ENCODE measurements at regions not wholly inside any gene's neighbourhood (a gene's known extent, or its start where the extent isn't known, plus 50 kb on each side); places are given as distances from the start of the nearest gene placed in this dataset.
"Not testable (repeated sequence)": the region's sequence is repeated elsewhere in the genome, so short reads cannot be mapped to it uniquely, and the experiment has no call there.

DNA sequence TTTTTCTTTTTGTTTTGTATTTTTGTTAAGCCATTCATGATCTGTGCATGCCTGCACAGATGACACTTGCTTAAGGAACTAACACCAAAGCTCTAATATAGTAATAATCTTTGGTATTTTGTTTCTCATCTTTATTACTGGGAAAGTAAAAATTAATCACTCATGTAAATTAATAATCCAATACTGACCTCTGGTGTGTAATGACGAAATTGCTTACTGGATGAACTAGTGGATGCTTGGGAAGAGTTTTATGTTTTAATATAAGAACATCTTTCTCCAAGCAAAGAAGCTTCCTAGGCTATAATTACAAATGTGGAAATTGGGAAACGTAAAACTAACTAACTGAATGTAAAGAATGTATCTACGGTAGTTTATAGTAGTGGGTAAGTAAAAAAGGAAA, 147.9 kb downstream of the POTEC start:
- H3K36me3 Mint-ChIP-seq (ENCODE audit: low read depth); H3K4me3 Mint-ChIP-seq (ENCODE audit: unreplicated experiment); DNase-seq (ENCODE audit: low spot score); H3K4me1 Mint-ChIP-seq (ENCODE audit: low read depth); H3K27ac Mint-ChIP-seq (ENCODE audit: unreplicated experiment); H3K27me3 Mint-ChIP-seq (ENCODE audit: low read depth): not testable (repeated sequence)
- TF ChIP-seq, protein P1, sequence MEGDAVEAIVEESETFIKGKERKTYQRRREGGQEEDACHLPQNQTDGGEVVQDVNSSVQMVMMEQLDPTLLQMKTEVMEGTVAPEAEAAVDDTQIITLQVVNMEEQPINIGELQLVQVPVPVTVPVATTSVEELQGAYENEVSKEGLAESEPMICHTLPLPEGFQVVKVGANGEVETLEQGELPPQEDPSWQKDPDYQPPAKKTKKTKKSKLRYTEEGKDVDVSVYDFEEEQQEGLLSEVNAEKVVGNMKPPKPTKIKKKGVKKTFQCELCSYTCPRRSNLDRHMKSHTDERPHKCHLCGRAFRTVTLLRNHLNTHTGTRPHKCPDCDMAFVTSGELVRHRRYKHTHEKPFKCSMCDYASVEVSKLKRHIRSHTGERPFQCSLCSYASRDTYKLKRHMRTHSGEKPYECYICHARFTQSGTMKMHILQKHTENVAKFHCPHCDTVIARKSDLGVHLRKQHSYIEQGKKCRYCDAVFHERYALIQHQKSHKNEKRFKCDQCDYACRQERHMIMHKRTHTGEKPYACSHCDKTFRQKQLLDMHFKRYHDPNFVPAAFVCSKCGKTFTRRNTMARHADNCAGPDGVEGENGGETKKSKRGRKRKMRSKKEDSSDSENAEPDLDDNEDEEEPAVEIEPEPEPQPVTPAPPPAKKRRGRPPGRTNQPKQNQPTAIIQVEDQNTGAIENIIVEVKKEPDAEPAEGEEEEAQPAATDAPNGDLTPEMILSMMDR (IDR thresholded peaks at IDR 0.05): peak; percentile 42
- peaks cover 15% of the 10 kb centered on the region for H3K9me3 Mint-ChIP-seq (ENCODE audit: low read depth)

DNA sequence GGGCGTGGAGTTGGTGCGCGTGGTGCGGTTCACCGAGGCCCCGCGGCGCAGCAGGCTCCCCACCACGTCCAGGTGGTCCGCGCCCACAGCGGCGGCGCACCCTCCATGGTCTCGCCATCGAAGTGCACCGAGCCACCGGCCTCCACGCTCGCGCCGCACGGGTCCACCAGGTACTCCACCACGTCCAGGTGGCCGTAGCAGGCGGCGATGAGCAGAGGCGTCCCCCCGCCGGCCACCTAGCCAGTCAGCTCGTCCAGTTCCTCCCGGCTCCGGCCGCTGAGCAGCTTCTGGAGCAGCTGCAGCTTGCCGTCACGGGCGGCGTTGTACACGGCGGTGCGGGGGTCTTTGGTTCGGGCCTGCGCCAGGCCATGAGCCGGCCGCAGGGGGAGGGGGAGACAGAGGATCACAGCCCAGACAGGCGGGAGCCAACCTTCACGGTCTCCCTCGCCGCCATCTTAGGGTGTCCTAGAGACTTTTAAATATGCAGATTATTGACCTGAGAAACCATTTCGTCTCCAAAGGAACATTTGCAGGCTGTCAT, 149.8 kb downstream of the POTEC start:
- not testable (repeated sequence) for H3K36me3 Mint-ChIP-seq (ENCODE audit: low read depth); H3K27me3 Mint-ChIP-seq (ENCODE audit: low read depth); H3K27ac Mint-ChIP-seq (ENCODE audit: unreplicated experiment); H3K4me1 Mint-ChIP-seq (ENCODE audit: low read depth); H3K4me3 Mint-ChIP-seq (ENCODE audit: unreplicated experiment); DNase-seq (ENCODE audit: low spot score)
- H3K9me3 Mint-ChIP-seq (ENCODE audit: low read depth): peaks cover 15% of the 10 kb centered on the region

DNA sequence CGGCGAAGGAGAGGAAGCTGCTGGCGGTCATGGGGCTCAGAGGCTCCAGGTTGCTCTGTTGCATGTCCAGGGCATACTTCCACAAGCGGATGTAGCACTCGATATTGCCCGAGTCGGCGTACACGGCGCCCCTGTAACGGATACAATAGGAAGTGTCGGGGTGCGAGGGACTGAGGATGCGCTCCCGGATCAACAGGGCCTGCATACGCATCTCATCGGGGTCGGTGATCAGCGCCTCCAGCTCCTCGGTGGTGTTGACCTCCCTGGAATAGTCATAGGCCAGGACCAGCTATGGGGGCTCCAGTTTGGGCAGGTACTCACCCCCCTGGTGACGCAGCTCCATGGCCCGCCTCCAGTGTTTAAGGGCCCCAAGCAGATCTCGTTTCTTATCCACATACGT, 150.8 kb downstream of the POTEC start:
- not testable (repeated sequence) for H3K9me3 Mint-ChIP-seq (ENCODE audit: low read depth); H3K36me3 Mint-ChIP-seq (ENCODE audit: low read depth); DNase-seq (ENCODE audit: low spot score); H3K27me3 Mint-ChIP-seq (ENCODE audit: low read depth); H3K27ac Mint-ChIP-seq (ENCODE audit: unreplicated experiment); H3K4me3 Mint-ChIP-seq (ENCODE audit: unreplicated experiment); H3K4me1 Mint-ChIP-seq (ENCODE audit: low read depth)

DNA sequence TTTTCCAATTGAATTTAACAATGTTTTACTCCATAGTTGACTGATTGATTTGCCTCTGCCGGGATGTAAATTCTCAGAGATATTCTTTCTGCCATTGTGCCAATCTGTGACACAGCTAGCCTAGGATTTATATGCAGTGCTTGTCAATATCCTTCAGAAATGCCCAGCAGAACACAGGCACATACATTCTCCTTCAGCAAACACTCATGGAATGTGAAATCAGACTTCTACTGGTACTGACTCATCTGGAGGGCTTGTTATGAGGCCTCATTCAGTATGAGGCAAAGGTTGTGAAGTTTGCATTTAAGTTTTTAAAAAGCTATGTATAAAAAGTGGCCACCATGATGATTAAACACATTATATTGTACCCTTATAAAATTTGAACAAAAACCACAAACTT, 158.4 kb downstream of the POTEC start:
- not testable (repeated sequence) for H3K27me3 Mint-ChIP-seq (ENCODE audit: low read depth); H3K27ac Mint-ChIP-seq (ENCODE audit: unreplicated experiment); H3K4me1 Mint-ChIP-seq (ENCODE audit: low read depth); H3K4me3 Mint-ChIP-seq (ENCODE audit: unreplicated experiment); H3K36me3 Mint-ChIP-seq (ENCODE audit: low read depth); H3K9me3 Mint-ChIP-seq (ENCODE audit: low read depth); DNase-seq (ENCODE audit: low spot score)

DNA sequence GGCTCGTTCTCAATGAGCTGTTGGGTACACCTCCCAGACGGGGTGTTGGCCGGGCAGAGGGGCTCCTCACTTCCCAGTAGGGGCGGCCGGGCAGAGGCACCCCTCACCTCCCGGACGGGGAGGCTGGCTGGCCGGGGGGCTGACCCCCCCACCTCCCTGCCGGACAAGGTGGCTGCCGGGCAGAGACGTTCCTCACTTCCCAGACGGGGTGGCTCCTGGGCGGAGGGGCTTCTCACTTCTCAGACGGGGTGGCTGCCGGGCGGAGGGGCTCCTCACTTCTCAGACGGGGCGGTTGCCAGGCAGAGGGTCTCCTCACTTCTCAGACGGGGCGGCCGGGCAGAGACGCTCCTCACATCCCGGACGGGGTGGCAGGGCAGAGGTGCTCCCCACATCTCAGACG, 160.7 kb downstream of the POTEC start:
- peaks cover 10% of the 10 kb centered on the region for H3K9me3 Mint-ChIP-seq (ENCODE audit: low read depth)
- H3K27me3 Mint-ChIP-seq (ENCODE audit: low read depth); H3K4me3 Mint-ChIP-seq (ENCODE audit: unreplicated experiment): not testable (repeated sequence)

DNA sequence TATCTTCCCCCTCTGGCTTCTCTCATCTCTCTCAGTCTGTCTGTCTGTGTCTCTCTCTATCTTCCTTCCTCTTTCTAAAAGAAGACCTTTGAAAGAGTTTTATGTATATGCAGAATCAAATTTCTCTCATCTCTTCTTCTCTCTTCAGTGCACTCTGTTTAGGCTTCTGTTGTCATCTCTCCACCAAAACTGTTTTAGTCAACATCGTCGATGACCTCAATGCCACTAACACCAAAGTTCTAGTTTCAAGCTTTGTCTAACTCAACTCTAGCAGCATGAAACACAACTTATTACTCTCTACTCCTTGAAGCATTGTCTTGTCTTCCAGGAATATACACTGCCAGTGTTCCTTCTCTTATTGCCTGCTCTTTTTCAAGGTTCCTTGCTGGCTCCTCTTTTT, 163.9 kb downstream of the POTEC start:
- H3K27ac Mint-ChIP-seq (ENCODE audit: unreplicated experiment); H3K27me3 Mint-ChIP-seq (ENCODE audit: low read depth); DNase-seq (ENCODE audit: low spot score); H3K4me1 Mint-ChIP-seq (ENCODE audit: low read depth); H3K36me3 Mint-ChIP-seq (ENCODE audit: low read depth); H3K4me3 Mint-ChIP-seq (ENCODE audit: unreplicated experiment): not testable (repeated sequence)
- H3K9me3 Mint-ChIP-seq (ENCODE audit: low read depth): peaks cover 17% of the 10 kb centered on the region

More for the DNA sequence above, 160.7 kb downstream of the POTEC start:
- H3K36me3 Mint-ChIP-seq (ENCODE audit: low read depth); DNase-seq (ENCODE audit: low spot score); H3K4me1 Mint-ChIP-seq (ENCODE audit: low read depth); H3K27ac Mint-ChIP-seq (ENCODE audit: unreplicated experiment): not testable (repeated sequence)

DNA sequence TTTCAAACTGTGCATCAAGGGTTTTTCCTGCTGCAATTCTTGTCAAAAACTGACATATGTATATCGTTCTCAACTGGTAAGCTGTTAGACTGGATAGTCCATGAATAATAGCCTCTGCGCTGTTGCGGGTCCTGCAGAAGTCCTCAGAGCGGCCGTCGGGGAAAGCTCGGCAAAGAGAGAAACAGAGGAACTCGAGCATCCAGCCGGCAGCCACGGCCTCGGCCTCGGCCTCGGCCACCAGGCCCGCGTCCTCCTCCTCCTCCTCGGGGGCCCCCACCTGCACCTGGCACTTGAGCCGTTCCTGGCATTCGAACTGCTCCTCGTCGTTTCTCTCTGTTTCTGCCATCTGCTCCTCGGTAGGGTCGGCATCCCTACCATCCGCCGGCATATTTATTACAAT, 165.0 kb downstream of the POTEC start:
- not testable (repeated sequence) for H3K27me3 Mint-ChIP-seq (ENCODE audit: low read depth); H3K27ac Mint-ChIP-seq (ENCODE audit: unreplicated experiment); DNase-seq (ENCODE audit: low spot score); H3K4me1 Mint-ChIP-seq (ENCODE audit: low read depth); H3K36me3 Mint-ChIP-seq (ENCODE audit: low read depth); H3K4me3 Mint-ChIP-seq (ENCODE audit: unreplicated experiment)
- peaks cover 17% of the 10 kb centered on the region for H3K9me3 Mint-ChIP-seq (ENCODE audit: low read depth)

DNA sequence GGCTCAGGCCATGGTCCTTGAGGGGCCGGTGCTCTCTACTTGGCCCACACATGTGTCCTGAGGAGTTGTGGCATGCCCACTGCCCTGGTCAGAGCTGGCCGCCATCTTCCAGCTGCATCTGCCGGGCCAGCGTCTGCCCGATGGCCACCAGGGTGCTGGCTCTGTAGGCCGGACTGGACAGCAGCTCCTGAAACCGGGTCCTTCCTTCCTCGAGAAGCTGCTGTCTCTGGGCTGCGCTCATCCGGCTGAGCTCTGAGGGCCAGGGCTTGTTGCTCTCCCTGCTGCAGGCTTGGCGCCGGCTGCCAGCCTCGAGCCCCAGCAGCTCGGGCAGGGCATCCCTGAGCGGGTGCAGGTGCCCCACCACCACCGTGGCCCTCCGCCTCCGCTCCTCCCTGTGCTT, 182.1 kb downstream of the POTEC start:
- not testable (repeated sequence) for H3K27ac Mint-ChIP-seq (ENCODE audit: unreplicated experiment); H3K4me1 Mint-ChIP-seq (ENCODE audit: low read depth); H3K27me3 Mint-ChIP-seq (ENCODE audit: low read depth); H3K4me3 Mint-ChIP-seq (ENCODE audit: unreplicated experiment); H3K36me3 Mint-ChIP-seq (ENCODE audit: low read depth); H3K9me3 Mint-ChIP-seq (ENCODE audit: low read depth); DNase-seq (ENCODE audit: low spot score)

DNA sequence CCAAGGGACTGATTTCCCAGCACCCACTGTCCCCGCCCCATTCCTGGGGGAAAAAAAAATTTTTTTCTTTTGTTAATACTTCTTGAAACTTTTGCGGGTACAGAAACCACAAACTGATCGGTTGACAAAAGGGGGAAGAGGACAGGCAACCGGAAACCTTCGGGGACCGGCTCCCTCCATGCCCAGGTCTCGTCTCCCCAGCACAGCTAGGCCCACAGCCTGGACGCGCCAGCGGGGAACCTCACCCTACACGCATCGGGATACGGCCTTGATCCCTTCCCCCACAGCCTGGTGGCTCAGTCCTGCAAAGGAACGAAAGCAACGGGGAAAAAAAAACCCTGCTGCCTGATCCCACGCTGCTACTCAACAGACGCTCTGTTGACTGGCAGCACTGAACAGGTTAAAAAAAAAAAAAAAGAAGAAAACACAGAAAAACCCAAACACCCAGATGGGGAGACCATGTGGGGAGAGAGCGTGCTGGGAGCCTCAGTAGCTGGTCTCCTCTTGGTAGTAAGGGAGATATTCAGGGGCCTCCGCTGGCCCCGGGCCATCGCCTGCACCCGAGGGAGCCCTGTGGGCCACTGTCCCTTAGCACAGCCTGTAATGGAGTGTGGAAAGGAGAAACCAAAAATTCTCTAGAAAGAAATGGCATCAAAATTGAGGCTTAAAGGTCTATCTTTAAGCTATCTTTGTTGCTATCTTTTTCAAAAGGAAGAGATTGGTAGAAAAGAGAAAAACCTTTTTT, 185.7 kb downstream of the POTEC start:
- H3K9me3 Mint-ChIP-seq (ENCODE audit: low read depth): peaks cover 25% of the 10 kb centered on the region
- not testable (repeated sequence) for H3K4me1 Mint-ChIP-seq (ENCODE audit: low read depth); H3K27ac Mint-ChIP-seq (ENCODE audit: unreplicated experiment); H3K4me3 Mint-ChIP-seq (ENCODE audit: unreplicated experiment); H3K27me3 Mint-ChIP-seq (ENCODE audit: low read depth); H3K36me3 Mint-ChIP-seq (ENCODE audit: low read depth); DNase-seq (ENCODE audit: low spot score)

DNA sequence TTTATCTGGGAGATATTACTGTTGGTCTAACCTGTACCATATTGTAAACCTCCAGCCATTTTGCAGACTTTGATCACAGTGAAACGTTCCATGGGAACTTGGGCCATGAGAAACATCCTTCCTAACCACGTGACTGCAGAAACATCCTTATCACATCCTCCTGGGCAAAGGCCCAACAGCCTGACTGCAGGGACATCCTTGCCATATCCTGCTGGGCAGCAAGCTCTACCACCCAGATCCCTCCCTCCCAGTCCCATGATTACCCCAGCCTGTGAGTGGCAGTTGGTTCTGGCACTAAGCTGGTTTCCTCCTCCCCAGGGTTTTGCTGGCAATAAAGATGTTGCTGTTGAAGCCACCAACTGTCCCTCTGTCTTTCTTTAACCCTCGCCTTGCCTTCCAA, 201.2 kb downstream of the POTEC start:
- not testable (repeated sequence) for H3K4me3 Mint-ChIP-seq (ENCODE audit: unreplicated experiment); H3K4me1 Mint-ChIP-seq (ENCODE audit: low read depth); H3K27ac Mint-ChIP-seq (ENCODE audit: unreplicated experiment); H3K27me3 Mint-ChIP-seq (ENCODE audit: low read depth); DNase-seq (ENCODE audit: low spot score); H3K36me3 Mint-ChIP-seq (ENCODE audit: low read depth)
- peaks cover 47% of the 10 kb centered on the region for H3K9me3 Mint-ChIP-seq (ENCODE audit: low read depth)

DNA sequence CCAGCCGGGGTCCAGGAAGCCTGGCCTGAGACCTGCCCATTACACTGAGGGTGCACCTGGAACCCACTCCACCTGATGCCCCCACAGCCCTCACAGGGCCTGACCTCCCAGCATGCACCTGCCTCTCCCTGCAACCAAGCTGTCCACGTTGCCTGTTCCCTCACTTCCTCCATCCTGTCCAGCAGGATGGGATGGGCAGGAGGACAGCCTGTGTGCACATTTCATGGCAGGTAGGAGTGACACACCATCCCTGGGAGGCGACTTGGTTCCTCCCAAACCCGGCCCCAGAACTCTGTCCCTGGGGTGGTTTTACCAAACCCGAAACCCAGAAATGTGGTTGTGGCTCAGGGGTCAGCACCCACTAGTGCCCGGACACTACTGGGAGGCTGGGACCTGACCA, 203.8 kb upstream of the ZNF519 start:
- peaks cover 43% of the 10 kb centered on the region for H3K9me3 Mint-ChIP-seq (ENCODE audit: low read depth)
- H3K4me1 Mint-ChIP-seq (ENCODE audit: low read depth); H3K27ac Mint-ChIP-seq (ENCODE audit: unreplicated experiment); DNase-seq (ENCODE audit: low spot score); H3K36me3 Mint-ChIP-seq (ENCODE audit: low read depth); H3K4me3 Mint-ChIP-seq (ENCODE audit: unreplicated experiment); H3K27me3 Mint-ChIP-seq (ENCODE audit: low read depth): not testable (repeated sequence)

DNA sequence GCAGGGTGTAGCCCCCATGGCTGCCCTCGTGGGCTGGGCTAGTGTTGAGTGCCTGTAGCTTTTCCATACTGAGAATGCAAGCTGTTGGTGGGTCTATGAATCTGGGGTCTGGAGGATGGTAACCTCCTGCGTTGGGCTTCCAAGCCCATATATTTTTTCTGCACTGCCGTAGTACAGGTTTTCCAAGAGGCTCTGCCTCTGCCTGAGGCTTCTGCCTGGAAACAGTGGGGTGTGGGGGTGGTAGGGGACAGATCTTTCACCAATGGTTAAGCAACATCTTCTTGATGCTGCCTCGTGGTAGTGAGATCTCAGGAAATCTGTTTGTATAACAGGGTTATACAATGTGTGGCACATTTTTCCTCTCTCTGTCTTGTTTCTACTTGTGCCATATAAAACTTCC, 189.0 kb upstream of the ZNF519 start:
- not testable (repeated sequence) for H3K27me3 Mint-ChIP-seq (ENCODE audit: low read depth); H3K4me3 Mint-ChIP-seq (ENCODE audit: unreplicated experiment); H3K36me3 Mint-ChIP-seq (ENCODE audit: low read depth); H3K27ac Mint-ChIP-seq (ENCODE audit: unreplicated experiment); DNase-seq (ENCODE audit: low spot score); H3K4me1 Mint-ChIP-seq (ENCODE audit: low read depth)
- peaks cover 55% of the 10 kb centered on the region for H3K9me3 Mint-ChIP-seq (ENCODE audit: low read depth)

Measured in chondrocyte (in vitro differentiated cells).